A673 (cell line): ENCODE measurements at regions not wholly inside any gene's neighbourhood (a gene's known extent, or its start where the extent isn't known, plus 50 kb on each side); places are given as distances from the start of the nearest gene placed in this dataset.

Experiments
- BruUV-seq: library from RNA; stranded (reverse); fragments of 400-500 nt; replicated peaks from 2 replicates; lab custom pipeline; 2021; lab: Mats Ljungman, UMichigan
- CTCF ChIA-PET: fragments of 300-600 bp; sonication (Branson Sonifier 250); formaldehyde crosslinking; loops from one replicate; lab custom pipeline; 2022; ENCODE audit warnings: antibody characterized with exemption; lab: Charles Lee
- POLR2A ChIA-PET: fragments of 300-600 bp; sonication (Branson Sonifier 250); formaldehyde crosslinking; loops from one replicate; lab custom pipeline; 2022; ENCODE audit warnings: antibody characterized with exemption; ENCODE audit not compliant: low non-redundant PET; lab: Charles Lee
- DNase-seq: peaks from one replicate; pipeline ENCODE4 v3.0.0-alpha.2; 2015; ENCODE audit warnings: low spot score
- H3K27ac ChIP-seq: fragments of 200-600 bp; sonication (generic); 2 replicates; pipeline ENCODE4 v1.5.1; 2016; ENCODE audit warnings: mixed run types, low read depth, mild to moderate bottlenecking, mixed read lengths, antibody characterized with exemption, low read length; ENCODE audit not compliant: poor library complexity, severe bottlenecking
- H3K27me3 ChIP-seq: fragments of 200-600 bp; sonication (generic); replicated peaks from 2 replicates; pipeline ENCODE4 v1.6.1; 2017; ENCODE audit warnings: mixed run types, low read depth, mild to moderate bottlenecking, mixed read lengths, antibody characterized with exemption, low read length; ENCODE audit not compliant: insufficient read depth, poor library complexity
- H3K36me3 ChIP-seq: fragments of 200-600 bp; sonication (generic); 2 replicates; pipeline ENCODE4 v1.6.1; 2016; ENCODE audit warnings: mixed run types, mild to moderate bottlenecking, mixed read lengths, antibody characterized with exemption, low read length; ENCODE audit not compliant: insufficient read depth, poor library complexity, severe bottlenecking
- H3K4me1 ChIP-seq: fragments of 200-600 bp; sonication (generic); 2 replicates; pipeline ENCODE4 v1.6.1; 2017; ENCODE audit warnings: mixed run types, mild to moderate bottlenecking, mixed read lengths, antibody characterized with exemption, low read length; ENCODE audit not compliant: insufficient read depth, poor library complexity, severe bottlenecking
- H3K4me3 ChIP-seq: fragments of 200-600 bp; sonication (generic); 2 replicates; pipeline ENCODE4 v1.5.1; 2016; ENCODE audit warnings: low read depth, mixed run types, mild to moderate bottlenecking, mixed read lengths, low read length; ENCODE audit not compliant: poor library complexity, severe bottlenecking
- H3K9me3 ChIP-seq: fragments of 200-600 bp; sonication (generic); 2 replicates; pipeline ENCODE4 v1.6.1; 2016; ENCODE audit warnings: mixed run types, low read depth, mild to moderate bottlenecking, mixed read lengths, antibody characterized with exemption, low read length; ENCODE audit not compliant: poor library complexity, severe bottlenecking
- CTCF ChIP-seq: fragments of 300-800, 200-600 bp; sonication (generic); conservative IDR thresholded peaks from 2 replicates; pipeline ENCODE4 v1.5.1; 2017; ENCODE audit warnings: low read depth, mild to moderate bottlenecking, antibody characterized with exemption, low read length, moderate library complexity, mixed read lengths
- EZH2 ChIP-seq: fragments of 200-600 bp; sonication (generic); IDR thresholded peaks from 2 replicates; pipeline ENCODE4 v1.6.1; 2017; ENCODE audit warnings: borderline replicate concordance, low read depth, mild to moderate bottlenecking, mixed read lengths, antibody characterized with exemption, low read length; ENCODE audit not compliant: poor library complexity, severe bottlenecking
- intact Hi-C: fragments of 100-400 bp; cut with micrococcal nuclease; formaldehyde crosslinking; loops from one replicate; pipeline ENCODE4 v1.10.0; 2022; ENCODE audit not compliant: unreplicated experiment

GRCh38 chr6:133070410-133071043, 170.6 kb upstream of the EYA4 start:
- Histone ChIP-seq H3K9me3 (no peaks in the 10 kb centered on the region), H3K27ac (no peak overlapping the region), H3K36me3 (no peaks in the 10 kb centered on the region), H3K4me1 (no peaks in the 10 kb centered on the region), H3K27me3 (no peaks in the 10 kb centered on the region), H3K4me3 (no peak overlapping the region)
- CTCF ChIA-PET, result no interaction called here
- POLR2A ChIA-PET, result interaction anchor here (0.6 kb wide), 2 partner anchors 423 to 459 kb away, joined by 3 to 4 read pairs; no protein-coding TSS in a partner anchor
- TF ChIP-seq CTCF (no peak), EZH2 (no peak)
- intact Hi-C loops, result no loop called here
- BruUV-seq, result no TSS peak
- DNase-seq, result no peak

- POLR2A ChIA-PET, result no interaction called here
- CTCF ChIA-PET, result no interaction called here
- intact Hi-C loops, result no loop called here
- Histone ChIP-seq H3K9me3 (no peaks in the 10 kb centered on the region), H3K27me3 (no peaks in the 10 kb centered on the region), H3K4me1 (peaks cover 12% of the 10 kb centered on the region), H3K27ac (peak overlapping the region; percentile 38), H3K4me3 (no peak overlapping the region), H3K36me3 (no peaks in the 10 kb centered on the region)
- no TSS peak for BruUV-seq
- TF ChIP-seq EZH2 (no peak), CTCF (no peak)
- peak; percentile 71 for DNase-seq
Measured at GRCh38 chr6:133079901-133080300, 161.3 kb upstream of the EYA4 start.

DNA sequence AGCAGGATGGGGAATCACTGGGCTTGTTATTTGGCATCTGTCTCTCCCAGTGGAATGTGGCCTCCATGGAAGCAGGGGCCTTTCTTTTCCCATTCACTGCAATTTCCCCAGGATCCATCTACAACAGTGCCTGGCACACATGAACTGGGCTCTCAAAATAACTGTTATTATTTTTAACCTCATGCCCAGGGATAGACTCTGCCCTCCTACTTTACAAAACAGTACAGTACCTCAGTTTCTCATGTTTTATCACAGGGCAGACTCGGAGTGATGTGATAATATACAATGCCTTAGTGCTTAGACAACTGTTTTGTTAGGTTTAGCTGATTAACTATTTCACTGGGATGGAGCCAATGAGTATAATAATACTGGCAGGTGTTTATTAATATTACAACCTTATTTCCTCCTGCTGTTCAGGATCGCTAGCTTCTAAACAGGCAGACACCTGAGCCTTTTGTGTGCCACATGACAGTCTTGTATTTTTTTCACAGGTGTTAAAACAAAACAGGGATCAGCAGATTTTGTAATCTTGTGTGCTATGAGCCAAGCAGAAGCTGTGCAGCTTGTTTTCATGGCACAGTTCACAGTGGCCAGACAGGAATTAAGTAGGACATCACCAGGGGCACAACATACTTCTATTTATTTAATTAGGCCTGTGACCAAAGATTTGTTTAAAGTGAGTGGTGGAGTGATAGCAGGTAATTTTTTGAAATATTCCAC, 157.7 kb upstream of the EYA4 start:
- Histone ChIP-seq H3K36me3 (no peaks in the 10 kb centered on the region), H3K4me1 (peaks cover 12% of the 10 kb centered on the region), H3K27me3 (no peaks in the 10 kb centered on the region), H3K9me3 (no peaks in the 10 kb centered on the region), H3K4me3 (no peak overlapping the region), H3K27ac (no peak overlapping the region)
- POLR2A ChIA-PET, result no interaction called here
- no TSS peak for BruUV-seq
- intact Hi-C loops, result no loop called here
- CTCF ChIA-PET, result no interaction called here
- TF ChIP-seq CTCF, result no peak
- no peak for DNase-seq
